PC-9 (cell line): ENCODE measurements at regions not wholly inside any gene's neighbourhood (a gene's known extent, or its start where the extent isn't known, plus 50 kb on each side); places are given as distances from the start of the nearest gene placed in this dataset.

Experiments used
- BruUV-seq: library from RNA; stranded (reverse); fragments of 400-500 nt; replicated peaks from 2 replicates; lab custom pipeline; 2021; lab: Mats Ljungman, UMichigan
- CTCF ChIA-PET: fragments of 300-600 bp; sonication (Branson Sonifier 250); formaldehyde crosslinking; loops from one replicate; lab custom pipeline; 2022; ENCODE audit warnings: antibody characterized with exemption; lab: Charles Lee
- POLR2A ChIA-PET: fragments of 300-600 bp; sonication (Branson Sonifier 250); formaldehyde crosslinking; loops from one replicate; lab custom pipeline; 2022; ENCODE audit warnings: antibody characterized with exemption; ENCODE audit not compliant: unreplicated experiment; lab: Charles Lee
- DNase-seq, 2 experiments: peaks; one replicate each; pipeline versions ENCODE4 v3.0.0 to v3.0.0-alpha.2; 2015 to 2022; ENCODE audit warnings: mixed read lengths in 1 of 2
- H2AFZ ChIP-seq: fragments of 200-600 bp; sonication (generic); 2 replicates; pipeline ENCODE4 v1.8.1; 2017; ENCODE audit warnings: antibody characterized with exemption
- H3F3A ChIP-seq: fragments of 200-600 bp; sonication (generic); 2 replicates; pipeline ENCODE4 v1.8.1; 2017; ENCODE audit warnings: antibody characterized with exemption, mild to moderate bottlenecking, low read depth; ENCODE audit not compliant: insufficient read depth
- H3K27ac ChIP-seq: fragments of 200-600 bp; sonication (generic); 2 replicates; pipeline ENCODE4 v1.6.1; 2016; ENCODE audit warnings: mixed run types
- H3K27me3 ChIP-seq: fragments of 200-600 bp; sonication (generic); 2 replicates; pipeline ENCODE4 v1.6.1; 2016; ENCODE audit warnings: low read depth, mixed run types; ENCODE audit not compliant: insufficient read depth
- H3K36me3 ChIP-seq: fragments of 200-600 bp; sonication (generic); 2 replicates; pipeline ENCODE4 v1.6.1; 2016; ENCODE audit warnings: low read depth, mixed run types
- H3K4me1 ChIP-seq: fragments of 200-600 bp; sonication (generic); replicated peaks from 2 replicates; pipeline ENCODE4 v1.6.1; 2016; ENCODE audit warnings: mixed run types; ENCODE audit not compliant: insufficient read depth
- H3K4me2 ChIP-seq: fragments of 200-600 bp; sonication (generic); 2 replicates; pipeline ENCODE4 v1.6.1; 2017; ENCODE audit warnings: mixed run types
- H3K4me3 ChIP-seq: fragments of 200-600 bp; sonication (generic); 2 replicates; pipeline ENCODE4 v1.6.1; 2016; ENCODE audit warnings: mixed run types
- H3K79me2 ChIP-seq: fragments of 200-600 bp; sonication (generic); 2 replicates; pipeline ENCODE4 v1.6.1; 2017; ENCODE audit warnings: low read depth, mixed run types
- H3K9me2 ChIP-seq: fragments of 200-600 bp; sonication (generic); 2 replicates; pipeline ENCODE4 v1.8.1; 2017; ENCODE audit warnings: mild to moderate bottlenecking; ENCODE audit not compliant: insufficient read depth
- H3K9me3 ChIP-seq: fragments of 200-600 bp; sonication (generic); 2 replicates; pipeline ENCODE4 v1.8.1; 2016; ENCODE audit warnings: low read depth; ENCODE audit not compliant: insufficient read depth
- H4K20me1 ChIP-seq: fragments of 200-600 bp; sonication (generic); 2 replicates; pipeline ENCODE4 v1.8.1; 2017; ENCODE audit not compliant: insufficient read depth
- EZH2 ChIP-seq: fragments of 200-600 bp; sonication (generic); IDR thresholded peaks from 2 replicates; pipeline ENCODE4 v1.8.0; 2017; ENCODE audit warnings: antibody characterized with exemption, low read depth
- intact Hi-C: fragments of 100-400 bp; cut with micrococcal nuclease; formaldehyde crosslinking; loops from one replicate; pipeline ENCODE4 v1.10.0; 2022; ENCODE audit not compliant: unreplicated experiment
- TF ChIP-seq, protein P1 (sequence below): fragments of 200-600 bp; sonication (generic); conservative IDR thresholded peaks from 2 replicates; pipeline ENCODE4 v1.6.1; 2017; ENCODE audit warnings: mixed run types, antibody characterized with exemption, mild to moderate bottlenecking, moderate library complexity

DNA sequence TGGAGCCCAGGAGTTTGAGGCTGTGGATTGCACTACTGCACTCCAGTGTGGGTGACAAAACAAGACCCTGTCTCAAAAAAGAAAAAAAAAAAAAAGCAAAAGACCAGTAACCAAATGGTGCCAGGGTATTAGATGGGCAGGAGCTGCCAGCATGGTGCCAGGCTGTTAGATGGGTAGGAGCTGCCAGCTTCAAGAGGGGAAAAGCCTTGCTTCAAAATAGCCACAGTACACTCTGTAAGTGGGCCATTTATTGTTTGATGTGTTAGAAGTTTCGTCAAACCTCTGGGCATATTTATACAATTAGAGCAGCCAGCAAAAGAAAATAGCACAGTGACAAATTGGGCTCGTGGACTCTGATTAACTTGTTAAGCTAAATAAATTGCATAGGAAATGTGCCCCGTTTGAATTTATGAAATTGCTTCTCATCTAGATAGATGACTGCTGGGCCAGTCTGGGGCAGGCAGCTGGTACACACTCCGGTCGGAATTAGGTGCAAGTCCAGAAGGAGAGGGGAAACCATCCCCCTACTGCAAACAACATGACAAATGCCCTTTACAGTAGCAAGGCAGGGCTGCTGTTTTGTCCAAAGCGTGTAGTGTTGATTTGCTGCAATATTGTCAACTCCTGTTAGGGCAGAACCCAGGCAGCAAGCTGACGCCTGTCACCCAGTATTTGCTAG lies 126.3 kb upstream of the IRX3 start:
- POLR2A ChIA-PET: no interaction called here
- no peaks in the 10 kb centered on the region for H3K9me2 ChIP-seq
- BruUV-seq: no TSS peak
- H3F3A ChIP-seq: no peaks in the 10 kb centered on the region; the same call in none of the 2 replicates
- H3K79me2 ChIP-seq: no peaks in the 10 kb centered on the region
- H2AFZ ChIP-seq: no peak overlapping the region
- no peak overlapping the region for H3K27ac ChIP-seq
- no peak for DNase-seq
- H3K4me3 ChIP-seq: no peak overlapping the region
- TF ChIP-seq, protein P1, sequence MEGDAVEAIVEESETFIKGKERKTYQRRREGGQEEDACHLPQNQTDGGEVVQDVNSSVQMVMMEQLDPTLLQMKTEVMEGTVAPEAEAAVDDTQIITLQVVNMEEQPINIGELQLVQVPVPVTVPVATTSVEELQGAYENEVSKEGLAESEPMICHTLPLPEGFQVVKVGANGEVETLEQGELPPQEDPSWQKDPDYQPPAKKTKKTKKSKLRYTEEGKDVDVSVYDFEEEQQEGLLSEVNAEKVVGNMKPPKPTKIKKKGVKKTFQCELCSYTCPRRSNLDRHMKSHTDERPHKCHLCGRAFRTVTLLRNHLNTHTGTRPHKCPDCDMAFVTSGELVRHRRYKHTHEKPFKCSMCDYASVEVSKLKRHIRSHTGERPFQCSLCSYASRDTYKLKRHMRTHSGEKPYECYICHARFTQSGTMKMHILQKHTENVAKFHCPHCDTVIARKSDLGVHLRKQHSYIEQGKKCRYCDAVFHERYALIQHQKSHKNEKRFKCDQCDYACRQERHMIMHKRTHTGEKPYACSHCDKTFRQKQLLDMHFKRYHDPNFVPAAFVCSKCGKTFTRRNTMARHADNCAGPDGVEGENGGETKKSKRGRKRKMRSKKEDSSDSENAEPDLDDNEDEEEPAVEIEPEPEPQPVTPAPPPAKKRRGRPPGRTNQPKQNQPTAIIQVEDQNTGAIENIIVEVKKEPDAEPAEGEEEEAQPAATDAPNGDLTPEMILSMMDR: no peak
- no peak for TF ChIP-seq EZH2
- no peak overlapping the region for H3K4me2 ChIP-seq
- CTCF ChIA-PET: interaction anchor here (0.6 kb wide), 1 partner anchor 53 kb away, joined by 6 read pairs; no protein-coding TSS in a partner anchor
- H3K36me3 ChIP-seq: no peaks in the 10 kb centered on the region
- no peaks in the 10 kb centered on the region for H3K9me3 ChIP-seq
- H3K4me1 ChIP-seq: no peaks in the 10 kb centered on the region
- H4K20me1 ChIP-seq: no peaks in the 10 kb centered on the region
- intact Hi-C loops: no loop called here
- H3K27me3 ChIP-seq: no peaks in the 10 kb centered on the region

DNA sequence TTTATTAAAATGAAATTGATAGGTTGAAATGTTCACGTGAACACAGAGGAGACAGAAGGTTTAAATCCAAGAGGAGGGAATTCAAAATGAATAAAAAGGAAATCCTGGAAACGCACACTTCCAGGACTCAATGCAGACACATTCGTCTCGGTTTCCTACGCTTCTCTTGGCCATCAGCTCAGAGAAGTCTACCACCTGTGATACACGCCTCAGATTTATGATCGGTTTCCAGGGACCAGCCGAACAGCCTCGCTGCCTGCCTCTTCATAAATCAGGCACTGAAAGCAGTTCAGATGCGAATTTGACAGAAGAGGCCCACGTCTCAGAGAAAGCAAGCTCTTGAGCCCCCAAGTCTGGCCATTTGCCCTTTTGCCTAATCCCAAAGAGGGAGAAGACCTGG lies 125.5 kb upstream of the IRX3 start:
- Histone ChIP-seq H3K36me3 (no peaks in the 10 kb centered on the region), H3F3A (no peaks in the 10 kb centered on the region; the same call in 1 of the 2 replicates), H2AFZ (no peak overlapping the region), H3K4me2 (no peak overlapping the region), H3K9me3 (no peaks in the 10 kb centered on the region), H4K20me1 (no peaks in the 10 kb centered on the region), H3K4me3 (no peak overlapping the region), H3K27me3 (no peaks in the 10 kb centered on the region), H3K79me2 (no peaks in the 10 kb centered on the region), H3K27ac (no peak overlapping the region), H3K9me2 (no peaks in the 10 kb centered on the region), H3K4me1 (no peaks in the 10 kb centered on the region)
- intact Hi-C loops: no loop called here
- BruUV-seq: no TSS peak
- CTCF ChIA-PET: no interaction called here
- POLR2A ChIA-PET: no interaction called here
- TF ChIP-seq EZH2: no peak
- TF ChIP-seq, protein P1: no peak
- DNase-seq: no peak

DNA sequence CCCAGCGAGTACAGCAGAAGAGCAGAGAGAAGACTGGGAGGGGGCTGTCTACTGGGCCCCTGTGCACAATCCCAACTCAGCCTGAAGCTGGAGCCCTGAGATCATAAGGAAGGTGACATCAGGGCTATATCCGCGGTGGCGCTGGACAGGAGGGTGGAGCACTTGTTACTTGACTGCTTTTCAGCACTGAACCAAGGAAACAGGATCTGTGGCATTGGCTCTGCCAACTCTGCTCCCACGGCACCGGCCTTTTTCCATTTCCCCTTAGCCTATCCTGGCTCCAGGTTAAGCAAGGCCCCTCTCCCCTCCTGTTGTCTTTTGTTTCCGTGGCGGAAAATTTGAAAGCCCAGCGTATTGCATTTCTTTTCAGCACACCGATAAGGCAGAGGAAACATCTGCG lies 125.0 kb upstream of the IRX3 start:
- Histone ChIP-seq H3K27ac (no peak overlapping the region), H3K36me3 (no peaks in the 10 kb centered on the region), H3K9me3 (no peaks in the 10 kb centered on the region), H3K27me3 (no peaks in the 10 kb centered on the region), H3K79me2 (no peaks in the 10 kb centered on the region), H3K9me2 (no peaks in the 10 kb centered on the region), H3K4me2 (no peak overlapping the region), H4K20me1 (no peaks in the 10 kb centered on the region), H3K4me1 (no peaks in the 10 kb centered on the region), H3F3A (no peaks in the 10 kb centered on the region; the same call in 1 of the 2 replicates), H2AFZ (no peak overlapping the region), H3K4me3 (no peak overlapping the region)
- POLR2A ChIA-PET: no interaction called here
- no peak for DNase-seq
- no TSS peak for BruUV-seq
- CTCF ChIA-PET: no interaction called here
- TF ChIP-seq, protein P1: no peak
- no peak for TF ChIP-seq EZH2
- intact Hi-C loops: no loop called here
